Fibroblast of pulmonary artery (primary cell): ENCODE measurements at regions not wholly inside any gene's neighbourhood (a gene's known extent, or its start where the extent isn't known, plus 50 kb on each side); places are given as distances from the start of the nearest gene placed in this dataset.
"Not testable (repeated sequence)": the region's sequence is repeated elsewhere in the genome, so short reads cannot be mapped to it uniquely, and the experiment has no call there.

Experiments used
- DNase-seq: peaks from one replicate; pipeline ENCODE4 v3.0.0-alpha.2; 2010; ENCODE audit warnings: low read depth
- H3K4me3 ChIP-seq: replicated peaks from 2 replicates; pipeline ENCODE4 v1.5.1; 2011; ENCODE audit warnings: low read depth, mild to moderate bottlenecking, control low read depth, low read length, moderate library complexity
- TF ChIP-seq, protein P1 (sequence below): IDR thresholded peaks from 2 replicates; pipeline ENCODE4 v1.5.1; 2011; ENCODE audit warnings: mild to moderate bottlenecking, control low read depth, low read length, inconsistent platforms; ENCODE audit errors: missing control alignments

DNA sequence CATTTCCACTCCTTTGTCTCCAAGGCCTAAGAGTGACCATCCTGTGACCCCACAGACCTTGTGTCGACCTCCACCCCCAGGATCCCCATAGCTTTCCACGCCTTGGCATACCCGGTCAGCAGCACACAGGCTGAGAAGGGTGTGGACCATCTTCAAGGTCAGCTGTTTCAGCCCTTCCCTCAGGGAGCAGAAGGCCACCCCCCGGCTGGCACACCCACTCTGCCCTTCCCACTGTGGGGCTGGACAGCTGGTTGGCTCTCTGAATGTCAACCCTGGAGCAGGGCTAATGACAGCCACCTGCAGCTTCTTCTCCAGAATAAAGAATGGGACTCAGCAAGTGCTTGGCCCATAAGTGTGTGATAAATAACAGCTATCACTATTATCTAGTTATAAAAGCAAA, 93.1 kb downstream of the OLFM1 start:
- no peak overlapping the region for H3K4me3 ChIP-seq
- TF ChIP-seq, protein P1, sequence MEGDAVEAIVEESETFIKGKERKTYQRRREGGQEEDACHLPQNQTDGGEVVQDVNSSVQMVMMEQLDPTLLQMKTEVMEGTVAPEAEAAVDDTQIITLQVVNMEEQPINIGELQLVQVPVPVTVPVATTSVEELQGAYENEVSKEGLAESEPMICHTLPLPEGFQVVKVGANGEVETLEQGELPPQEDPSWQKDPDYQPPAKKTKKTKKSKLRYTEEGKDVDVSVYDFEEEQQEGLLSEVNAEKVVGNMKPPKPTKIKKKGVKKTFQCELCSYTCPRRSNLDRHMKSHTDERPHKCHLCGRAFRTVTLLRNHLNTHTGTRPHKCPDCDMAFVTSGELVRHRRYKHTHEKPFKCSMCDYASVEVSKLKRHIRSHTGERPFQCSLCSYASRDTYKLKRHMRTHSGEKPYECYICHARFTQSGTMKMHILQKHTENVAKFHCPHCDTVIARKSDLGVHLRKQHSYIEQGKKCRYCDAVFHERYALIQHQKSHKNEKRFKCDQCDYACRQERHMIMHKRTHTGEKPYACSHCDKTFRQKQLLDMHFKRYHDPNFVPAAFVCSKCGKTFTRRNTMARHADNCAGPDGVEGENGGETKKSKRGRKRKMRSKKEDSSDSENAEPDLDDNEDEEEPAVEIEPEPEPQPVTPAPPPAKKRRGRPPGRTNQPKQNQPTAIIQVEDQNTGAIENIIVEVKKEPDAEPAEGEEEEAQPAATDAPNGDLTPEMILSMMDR: no peak
- DNase-seq: no peak

GRCh38 chr9:135181336-135181735, 93.9 kb downstream of the OLFM1 start:
- TF ChIP-seq, protein P1: no peak
- DNase-seq: no peak
- H3K4me3 ChIP-seq: no peak overlapping the region

GRCh38 chr9:135181841-135182240, 94.4 kb downstream of the OLFM1 start:
- not testable (repeated sequence) for DNase-seq, H3K4me3 ChIP-seq

DNA sequence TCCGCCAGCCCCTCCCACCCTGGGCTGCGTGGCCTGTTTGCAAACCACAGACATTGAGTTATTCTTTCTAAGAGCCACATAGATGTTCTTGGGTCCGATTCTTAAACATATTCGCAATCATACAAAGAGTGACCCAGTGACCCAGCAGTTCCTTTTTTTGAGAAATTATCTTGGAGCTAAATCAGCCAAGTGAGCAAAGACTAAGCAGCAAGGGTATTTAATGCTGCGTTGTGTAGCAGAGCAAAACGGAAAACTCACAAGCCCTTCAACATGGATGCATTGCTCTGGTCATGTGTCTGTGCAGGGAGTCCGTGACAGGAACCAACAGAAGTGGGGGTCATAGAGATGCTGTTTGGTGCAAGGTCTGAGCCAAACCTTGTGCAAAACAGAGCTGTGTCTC, 95.6 kb downstream of the OLFM1 start:
- TF ChIP-seq, protein P1: no peak
- H3K4me3 ChIP-seq: no peak overlapping the region
- no peak for DNase-seq

DNA sequence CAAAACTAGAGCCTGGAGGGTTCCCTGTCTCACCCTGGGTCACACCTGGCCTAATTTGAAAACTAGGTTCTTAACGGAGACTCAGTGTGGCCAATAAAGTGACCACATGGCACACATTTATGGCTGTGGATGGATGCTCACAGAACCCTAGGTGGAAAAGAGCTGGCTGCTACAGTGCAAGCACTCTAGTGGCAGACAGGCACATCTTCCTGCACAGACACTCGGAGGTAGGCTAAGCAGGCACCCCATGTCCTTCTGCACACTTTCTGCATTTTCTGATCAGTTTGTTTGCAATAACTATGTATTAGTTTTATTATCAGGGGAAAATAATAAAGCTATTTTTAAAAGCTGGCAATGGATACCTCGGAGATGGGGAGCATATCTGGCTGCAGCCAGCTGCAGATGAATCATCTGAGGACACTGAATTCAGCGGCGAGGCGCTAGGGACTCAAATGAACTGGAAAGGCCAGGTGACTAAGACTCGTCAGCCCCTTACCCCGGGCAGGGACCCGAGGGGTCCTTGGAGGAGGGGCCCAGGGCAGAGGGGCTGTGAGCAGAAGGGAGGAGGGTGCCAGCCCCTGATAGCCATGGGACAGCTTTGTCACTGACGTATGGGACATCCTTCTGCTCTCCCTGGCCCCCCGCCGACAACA, 96.2 kb downstream of the OLFM1 start:
- DNase-seq: no peak
- H3K4me3 ChIP-seq: no peak overlapping the region
- TF ChIP-seq, protein P1: no peak

DNA sequence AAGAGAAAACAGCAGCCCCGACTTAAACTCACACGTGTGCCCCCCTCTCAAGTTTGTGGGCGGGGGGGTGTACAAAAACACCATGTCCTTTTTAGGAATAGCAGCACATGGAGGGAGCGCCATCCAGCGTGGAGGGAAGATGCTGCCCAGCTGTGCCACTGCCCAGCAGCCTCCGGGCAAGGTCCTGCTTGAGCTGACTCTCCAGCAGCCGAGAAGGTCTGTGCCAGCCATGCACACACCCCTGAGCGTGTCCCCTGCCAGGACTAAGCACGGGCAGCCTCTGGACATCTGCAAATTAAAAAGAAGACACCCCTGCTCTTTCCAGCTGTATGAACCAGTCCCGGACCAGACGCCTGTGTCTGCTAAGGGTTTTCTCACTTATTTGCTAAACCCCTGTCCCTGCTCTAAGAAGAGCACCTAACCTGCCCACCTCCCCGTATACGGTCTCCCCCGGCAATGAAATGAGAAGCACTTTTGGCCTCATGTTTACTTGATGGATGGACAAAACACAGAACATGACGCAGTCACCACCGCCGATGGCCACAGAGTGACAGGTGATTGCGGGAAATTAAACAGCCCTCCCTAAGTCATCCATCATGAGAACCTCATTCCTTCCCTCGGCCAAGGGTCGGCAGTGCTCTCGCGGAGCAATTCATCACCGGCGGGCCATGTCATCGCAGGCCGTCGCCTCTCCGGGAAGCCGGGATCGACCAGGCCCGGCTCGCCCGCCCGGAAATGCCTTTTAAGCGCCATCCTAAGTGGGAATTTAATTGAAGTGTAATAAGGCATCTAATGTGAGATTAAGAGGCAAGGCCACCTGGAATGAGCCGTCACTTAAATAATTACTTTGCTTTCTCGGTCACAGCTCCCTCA, 96.9 kb downstream of the OLFM1 start:
- H3K4me3 ChIP-seq: no peak overlapping the region
- TF ChIP-seq, protein P1: no peak
- no peak for DNase-seq

DNA sequence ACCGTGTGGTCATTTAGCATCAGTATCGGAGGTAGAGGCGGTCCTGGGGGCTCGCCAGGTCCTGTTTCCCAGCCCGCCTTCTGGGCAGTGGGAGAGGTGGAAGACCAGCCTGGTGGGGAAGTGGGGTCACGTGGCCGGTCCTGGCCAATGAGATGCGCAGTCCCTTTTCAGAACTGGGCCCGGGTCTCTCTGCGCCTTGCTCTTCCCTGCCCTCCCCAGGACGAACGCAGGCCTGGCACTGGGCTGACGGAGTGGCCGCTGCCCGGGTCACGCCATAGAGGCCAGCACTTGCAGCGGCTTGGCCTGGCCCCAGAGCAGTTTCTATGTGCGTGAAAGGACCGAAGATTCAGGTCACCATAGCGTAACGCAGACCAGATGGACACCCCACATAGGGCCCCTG, 97.6 kb downstream of the OLFM1 start:
- TF ChIP-seq, protein P1: no peak
- DNase-seq: no peak
- no peak overlapping the region for H3K4me3 ChIP-seq
